Breast epithelium (tissue), 4 donors: ENCODE measurements at regions not wholly inside any gene's neighbourhood (a gene's known extent, or its start where the extent isn't known, plus 50 kb on each side); places are given as distances from the start of the nearest gene placed in this dataset.

ENCODE experiments used
- DNase-seq, 2 donors: peaks; one replicate each; pipeline ENCODE4 v3.0.0-alpha.2; 2019; ENCODE audit warnings: low spot score in 2 of 2
- H3K27ac ChIP-seq, 2 donors: fragments of 200-600 bp; sonication (generic) in 1 of 2; one replicate each; pipeline ENCODE4 v1.5.1; 2016 to 2019; ENCODE audit warnings: mild to moderate bottlenecking in 1 of 2
- H3K27me3 ChIP-seq, 2 donors: fragments of 200-600 bp; sonication (generic) in 1 of 2; one replicate each; pipeline versions ENCODE4 v1.5.1 to v1.6.0; 2017 to 2019; ENCODE audit warnings: control low read depth in 1 of 2, mild to moderate bottlenecking in 1 of 2
- H3K36me3 ChIP-seq: fragments of 200-600 bp; one replicate; pipeline ENCODE4 v1.5.1; 2019
- H3K4me1 ChIP-seq, 2 donors: fragments of 200-600 bp; sonication (generic); one replicate each; pipeline ENCODE4 v1.5.1; 2016 to 2019; ENCODE audit warnings: control low read depth in 1 of 2
- H3K4me3 ChIP-seq, 3 donors: fragments of 200-600 bp; sonication (generic); 1 replicate in 2 of 3; 2 replicates in 1 of 3; pipeline ENCODE4 v1.5.1; 2016 to 2019; ENCODE audit warnings: mild to moderate bottlenecking in 3 of 3, moderate library complexity in 2 of 3
- H3K9me3 ChIP-seq, 2 donors: fragments of 200-600 bp; sonication (generic) in 1 of 2; one replicate each; pipeline ENCODE4 v1.5.1; 2016 to 2019; ENCODE audit warnings: control low read depth in 1 of 2
- CTCF ChIP-seq, 3 donors: fragments of 450-650 bp; IDR thresholded peaks; one replicate each; pipeline ENCODE4 v1.5.1; 2016 to 2017; ENCODE audit warnings: antibody characterized with exemption in 3 of 3, mild to moderate bottlenecking in 3 of 3, moderate library complexity in 3 of 3
- POLR2A ChIP-seq: fragments of 450-650 bp; IDR thresholded peaks from one replicate; pipeline ENCODE4 v1.6.1; 2016; ENCODE audit warnings: antibody characterized with exemption, mild to moderate bottlenecking, moderate library complexity
- POLR2AphosphoS5 ChIP-seq, 3 donors: sonication (generic); formaldehyde crosslinking; IDR thresholded peaks; one replicate each; pipeline ENCODE4 v1.6.1; 2017; ENCODE audit warnings: antibody characterized with exemption in 3 of 3
- intact Hi-C: fragments of 100-400 bp; cut with DNase I; formaldehyde crosslinking; loops from one replicate; pipeline ENCODE4 v1.15.1; 2023; ENCODE audit warnings: low total_unique reads

- TF ChIP-seq CTCF (IDR thresholded peaks at IDR 0.05), result no peak
- no peak for TF ChIP-seq POLR2AphosphoS5 (IDR thresholded peaks at IDR 0.05)
- Histone ChIP-seq H3K9me3 (no peaks in the 10 kb centered on the region), H3K4me3 (no peak overlapping the region), H3K4me1 (no peaks in the 10 kb centered on the region), H3K27ac (no peak overlapping the region), H3K27me3 (no peaks in the 10 kb centered on the region), H3K36me3 (no peaks in the 10 kb centered on the region)
- intact Hi-C loops, result no loop called here
- DNase-seq, result no peak
Observed at GRCh38 chr3:176403531-176403930, 793.8 kb downstream of the TBL1XR1 start.

- Histone ChIP-seq H3K27me3 (no peaks in the 10 kb centered on the region), H3K27ac (no peak overlapping the region), H3K4me1 (no peaks in the 10 kb centered on the region), H3K36me3 (no peaks in the 10 kb centered on the region), H3K4me3 (no peak overlapping the region), H3K9me3 (no peaks in the 10 kb centered on the region)
- intact Hi-C loops, result no loop called here
- DNase-seq, result no peak
- TF ChIP-seq POLR2A, result no peak
- no peak for TF ChIP-seq POLR2AphosphoS5 (IDR thresholded peaks at IDR 0.05)
- TF ChIP-seq CTCF (IDR thresholded peaks at IDR 0.05), result no peak
Observed at GRCh38 chr3:176401211-176401610, 796.1 kb downstream of the TBL1XR1 start.

GRCh38 chr3:176399193-176399592 lies 798.1 kb downstream of the TBL1XR1 start:
- DNase-seq, result no peak
- Histone ChIP-seq H3K4me3 (no peak overlapping the region), H3K27ac (no peak overlapping the region), H3K36me3 (no peaks in the 10 kb centered on the region), H3K4me1 (no peaks in the 10 kb centered on the region), H3K27me3 (no peaks in the 10 kb centered on the region), H3K9me3 (no peaks in the 10 kb centered on the region)
- TF ChIP-seq POLR2AphosphoS5 (IDR thresholded peaks at IDR 0.05) (no peak), CTCF (IDR thresholded peaks at IDR 0.05) (no peak), POLR2A (no peak)
- intact Hi-C loops, result no loop called here

GRCh38 chr3:176395240-176395639 lies 802.0 kb downstream of the TBL1XR1 start:
- no peak for DNase-seq

GRCh38 chr3:176378789-176379188 lies 818.5 kb downstream of the TBL1XR1 start:
- intact Hi-C loops, result no loop called here
- Histone ChIP-seq H3K4me1 (no peaks in the 10 kb centered on the region), H3K27me3 (no peaks in the 10 kb centered on the region), H3K4me3 (no peak overlapping the region), H3K36me3 (no peaks in the 10 kb centered on the region), H3K27ac (no peak overlapping the region), H3K9me3 (no peaks in the 10 kb centered on the region)
- no peak for DNase-seq
- TF ChIP-seq CTCF (IDR thresholded peaks at IDR 0.05) (no peak), POLR2AphosphoS5 (IDR thresholded peaks at IDR 0.05) (no peak), POLR2A (no peak)

More at GRCh38 chr3:176395240-176395639, 802.0 kb downstream of the TBL1XR1 start:
- no peak overlapping the region for H3K27ac ChIP-seq
- H3K9me3 ChIP-seq, result peaks cover 0 to 8% of the 10 kb centered on the region in 2 donors
- no peaks in the 10 kb centered on the region for H3K27me3 ChIP-seq
- H3K36me3 ChIP-seq, result no peaks in the 10 kb centered on the region
- intact Hi-C loops, result no loop called here
- no peak overlapping the region for H3K4me3 ChIP-seq
- TF ChIP-seq POLR2AphosphoS5 (IDR thresholded peaks at IDR 0.05), result no peak
- no peak for TF ChIP-seq POLR2A
- no peak for TF ChIP-seq CTCF (IDR thresholded peaks at IDR 0.05)
- H3K4me1 ChIP-seq, result no peaks in the 10 kb centered on the region
